IMR-90 (cell line): ENCODE measurements at regions not wholly inside any gene's neighbourhood (a gene's known extent, or its start where the extent isn't known, plus 50 kb on each side); places are given as distances from the start of the nearest gene placed in this dataset.

Source experiments
- ATAC-seq: fragments of 200-7000 bp; cut with Tn5 transposase; 2 replicates; pipeline ENCODE4 v1.9.1; 2020; ENCODE audit warnings: low read depth, mild to moderate bottlenecking, moderate library complexity
- BruUV-seq: library from RNA; stranded (reverse); fragments of 400-500 nt; replicated peaks from 2 replicates; lab custom pipeline; 2021; lab: Mats Ljungman, UMichigan
- CTCF ChIA-PET: fragments of 300-600 bp; formaldehyde crosslinking; extraction: SDS; loops from one replicate; lab custom pipeline; 2021; ENCODE audit warnings: antibody characterized with exemption; lab: Yijun Ruan, JAX
- POLR2A ChIA-PET: fragments of 300-600 bp; sonication (Branson Sonifier 250); formaldehyde crosslinking; loops from one replicate; lab custom pipeline; 2022; ENCODE audit warnings: antibody characterized with exemption; ENCODE audit not compliant: unreplicated experiment; lab: Charles Lee
- DNase-seq: peaks from one replicate; pipeline ENCODE4 v3.0.0; 2013
- H2AFZ ChIP-seq: replicated peaks from 2 replicates; pipeline ENCODE3; 2013; ENCODE audit warnings: low read length, mild to moderate bottlenecking; ENCODE audit not compliant: poor library complexity
- H2AK5ac ChIP-seq: 2 replicates; pipeline ENCODE4 v1.6.1; 2013; ENCODE audit warnings: low read depth, low read length, inconsistent platforms
- H2AK9ac ChIP-seq: replicated peaks from 2 replicates; pipeline ENCODE3; 2013; ENCODE audit warnings: mild to moderate bottlenecking, low read depth, low read length, moderate library complexity; ENCODE audit not compliant: poor library complexity
- H2BK120ac ChIP-seq: 2 replicates; pipeline ENCODE4 v1.6.1; 2013; ENCODE audit warnings: low read depth, low read length, inconsistent platforms
- H2BK15ac ChIP-seq: 3 replicates; pipeline ENCODE4 v1.6.1; 2013; ENCODE audit warnings: low read depth, low read length, inconsistent platforms
- H2BK20ac ChIP-seq: 2 replicates; pipeline ENCODE4 v1.6.1; 2013; ENCODE audit warnings: low read depth, mild to moderate bottlenecking, inconsistent platforms, low read length, moderate library complexity
- H2BK5ac ChIP-seq: 2 replicates; pipeline ENCODE4 v1.6.1; 2013; ENCODE audit warnings: mild to moderate bottlenecking, low read depth, low read length, inconsistent platforms; ENCODE audit not compliant: poor library complexity, severe bottlenecking
- H3K14ac ChIP-seq: replicated peaks from 2 replicates; pipeline ENCODE4 v1.6.1; 2013; ENCODE audit warnings: low read depth, low read length, inconsistent platforms
- H3K18ac ChIP-seq: 2 replicates; pipeline ENCODE4 v1.6.1; 2013; ENCODE audit warnings: low read depth, low read length, control low read depth
- H3K23ac ChIP-seq: 2 replicates; pipeline ENCODE4 v1.6.1; 2013; ENCODE audit warnings: low read depth, low read length, inconsistent platforms
- H3K27ac ChIP-seq: 2 replicates; pipeline ENCODE4 v1.5.1; 2013; ENCODE audit warnings: mild to moderate bottlenecking, control low read depth, low read length; ENCODE audit not compliant: insufficient read depth
- H3K27me3 ChIP-seq: 2 replicates; pipeline ENCODE4 v1.6.1; 2013; ENCODE audit warnings: low read length; ENCODE audit not compliant: control insufficient read depth, insufficient read depth
- H3K36me3 ChIP-seq: 2 replicates; pipeline ENCODE4 v1.6.1; 2013; ENCODE audit warnings: low read length, mixed read lengths; ENCODE audit not compliant: control insufficient read depth, insufficient read depth
- H3K4ac ChIP-seq: 2 replicates; pipeline ENCODE4 v1.6.1; 2013; ENCODE audit warnings: low read depth, low read length, inconsistent platforms
- H3K4me1 ChIP-seq: 2 replicates; pipeline ENCODE4 v1.6.1; 2013; ENCODE audit warnings: low read length, mixed read lengths; ENCODE audit not compliant: control insufficient read depth, insufficient read depth
- H3K4me2 ChIP-seq: 2 replicates; pipeline ENCODE4 v1.6.1; 2013; ENCODE audit warnings: low read depth, mild to moderate bottlenecking, control low read depth, low read length, moderate library complexity
- H3K4me3 ChIP-seq: 2 replicates; pipeline ENCODE4 v1.5.1; 2013; ENCODE audit warnings: low read depth, mild to moderate bottlenecking, control low read depth, low read length, moderate library complexity; ENCODE audit not compliant: insufficient read depth
- H3K56ac ChIP-seq: 2 replicates; pipeline ENCODE4 v1.6.1; 2013; ENCODE audit warnings: low read length, inconsistent platforms; ENCODE audit not compliant: insufficient read depth; ENCODE audit errors: extremely low read depth
- H3K79me1 ChIP-seq, 2 experiments: 2 replicates each; pipeline ENCODE4 v1.6.1; 2013; ENCODE audit warnings: low read length in 2 of 2, inconsistent platforms in 1 of 2, low read depth in 1 of 2
- H3K9ac ChIP-seq: 2 replicates; pipeline ENCODE4 v1.6.1; 2013; ENCODE audit warnings: low read depth, low read length, control low read depth
- H3K9me1 ChIP-seq: 2 replicates; pipeline ENCODE4 v1.6.1; 2013; ENCODE audit warnings: low read length, inconsistent platforms; ENCODE audit not compliant: insufficient read depth
- H3K9me3 ChIP-seq: 2 replicates; pipeline ENCODE4 v1.6.1; 2013; ENCODE audit warnings: low read length; ENCODE audit not compliant: control insufficient read depth, insufficient read depth
- H4K20me1 ChIP-seq: 2 replicates; pipeline ENCODE4 v1.6.1; 2013; ENCODE audit warnings: low read length, inconsistent platforms; ENCODE audit not compliant: insufficient read depth
- H4K5ac ChIP-seq: 2 replicates; pipeline ENCODE4 v1.6.1; 2013; ENCODE audit warnings: mild to moderate bottlenecking, low read depth, low read length, control low read depth
- H4K8ac ChIP-seq, 2 experiments: 2 replicates each; pipeline ENCODE4 v1.6.1; 2013; ENCODE audit warnings: low read depth in 2 of 2, low read length in 2 of 2, control low read depth in 1 of 2, inconsistent platforms in 1 of 2
- H4K91ac ChIP-seq: 2 replicates; pipeline ENCODE4 v1.6.1; 2013; ENCODE audit warnings: low read depth, low read length, inconsistent platforms; ENCODE audit not compliant: insufficient read depth
- BHLHE40 ChIP-seq: fragments of 150-350 bp; IDR thresholded peaks from 2 replicates; pipeline ENCODE4 v1.6.1; 2016; ENCODE audit warnings: mild to moderate bottlenecking, low read depth, low read length
- CEBPB ChIP-seq: IDR thresholded peaks from 2 replicates; pipeline ENCODE4 v1.6.1; 2012; ENCODE audit warnings: low read depth, low read length, improper control_type of control experiment
- CHD1 ChIP-seq: IDR thresholded peaks from 2 replicates; pipeline ENCODE4 v1.6.1; 2012; ENCODE audit warnings: low read depth, low read length, improper control_type of control experiment
- ELK1 ChIP-seq: fragments of 150-350 bp; IDR thresholded peaks from 2 replicates; pipeline ENCODE4 v1.6.1; 2016; ENCODE audit warnings: low read depth, mild to moderate bottlenecking, low read length, moderate library complexity, borderline replicate concordance
- FOS ChIP-seq: fragments of 150-350 bp; IDR thresholded peaks from 2 replicates; pipeline ENCODE4 v1.6.1; 2016; ENCODE audit warnings: low read depth, low read length
- MAFK ChIP-seq: IDR thresholded peaks from 2 replicates; pipeline ENCODE4 v1.6.1; 2012; ENCODE audit warnings: low read depth, low read length, improper control_type of control experiment
- MAZ ChIP-seq: IDR thresholded peaks from 2 replicates; pipeline ENCODE4 v1.6.1; 2012; ENCODE audit warnings: low read depth, mild to moderate bottlenecking, low read length, improper control_type of control experiment, moderate library complexity, borderline replicate concordance
- MXI1 ChIP-seq: IDR thresholded peaks from 2 replicates; pipeline ENCODE4 v1.6.1; 2012; ENCODE audit warnings: low read depth, mild to moderate bottlenecking, low read length, moderate library complexity, borderline replicate concordance
- NFE2L2 ChIP-seq: fragments of 150-350 bp; IDR thresholded peaks from 2 replicates; pipeline ENCODE4 v1.6.1; 2016; ENCODE audit warnings: low read depth, mild to moderate bottlenecking, low read length
- POLR2A ChIP-seq: IDR thresholded peaks from 2 replicates; pipeline ENCODE4 v1.6.1; 2012; ENCODE audit warnings: mild to moderate bottlenecking, low read depth, low read length
- RAD21 ChIP-seq: IDR thresholded peaks from 2 replicates; pipeline ENCODE4 v1.6.1; 2012; ENCODE audit warnings: low read length, improper control_type of control experiment
- RCOR1 ChIP-seq: IDR thresholded peaks from 2 replicates; pipeline ENCODE4 v1.6.1; 2012; ENCODE audit warnings: mild to moderate bottlenecking, low read length, improper control_type of control experiment; ENCODE audit not compliant: insufficient replicate concordance
- RFX5 ChIP-seq: IDR thresholded peaks from 2 replicates; pipeline ENCODE4 v1.8.0; 2012; ENCODE audit warnings: low read depth, mild to moderate bottlenecking, low read length, moderate library complexity
- SMC3 ChIP-seq: fragments of 150-350 bp; IDR thresholded peaks from 2 replicates; pipeline ENCODE4 v1.6.1; 2016; ENCODE audit warnings: low read depth, mild to moderate bottlenecking, antibody characterized with exemption, low read length, moderate library complexity
- USF2 ChIP-seq: fragments of 150-350 bp; IDR thresholded peaks from 2 replicates; pipeline ENCODE4 v1.6.1; 2017; ENCODE audit warnings: mild to moderate bottlenecking, antibody characterized with exemption, low read length, low read depth
- WGBS, 2 experiments: methylation state at CpG; one replicate each; pipeline versions ENCODE4 v1.1.5 to v1.1.7; 2013; ENCODE audit warnings: missing lambda C conversion rate in 2 of 2; ENCODE audit not compliant: insufficient read length in 1 of 2; ENCODE audit errors: extremely low coverage in 2 of 2; 5-methylcytosine and 5-hydroxymethylcytosine counted together
- dilution Hi-C: fragments of 300-500 bp; cut with HindIII; formaldehyde crosslinking; loops from one replicate; pipeline ENCODE4 v1.14.3; 2018; ENCODE audit warnings: low sequenced_read_pairs; ENCODE audit not compliant: unreplicated experiment
- in situ Hi-C: fragments of 300-500 bp; cut with MboI; formaldehyde crosslinking; loops from 3 replicates; pipeline ENCODE4 v1.14.3; 2019; ENCODE audit warnings: low sequenced_read_pairs, inconsistent platforms, mixed read lengths
- intact Hi-C: fragments of 100-400 bp; cut with micrococcal nuclease; formaldehyde crosslinking; loops from 2 replicates; pipeline ENCODE4 v1.10.0; 2022
- TF ChIP-seq, protein P1 (sequence below): conservative IDR thresholded peaks from 2 replicates; pipeline ENCODE4 v1.5.1; 2012; ENCODE audit warnings: mild to moderate bottlenecking, low read depth, low read length, improper control_type of control experiment

- H4K5ac ChIP-seq, result no peak overlapping the region
- no peaks in the 10 kb centered on the region for H3K9me1 ChIP-seq
- no peaks in the 10 kb centered on the region for H3K27me3 ChIP-seq
- no peak overlapping the region for H2BK5ac ChIP-seq
- no peaks in the 10 kb centered on the region for H3K79me1 ChIP-seq
- POLR2A ChIA-PET, result no interaction called here
- TF ChIP-seq CEBPB (no peak), ELK1 (no peak), RCOR1 (no peak), FOS (no peak), SMC3 (no peak), MAFK (no peak), MAZ (no peak), MXI1 (no peak), BHLHE40 (no peak), CHD1 (no peak), USF2 (no peak), RAD21 (no peak), NFE2L2 (no peak), RFX5 (no peak), POLR2A (no peak)
- TF ChIP-seq, protein P1, sequence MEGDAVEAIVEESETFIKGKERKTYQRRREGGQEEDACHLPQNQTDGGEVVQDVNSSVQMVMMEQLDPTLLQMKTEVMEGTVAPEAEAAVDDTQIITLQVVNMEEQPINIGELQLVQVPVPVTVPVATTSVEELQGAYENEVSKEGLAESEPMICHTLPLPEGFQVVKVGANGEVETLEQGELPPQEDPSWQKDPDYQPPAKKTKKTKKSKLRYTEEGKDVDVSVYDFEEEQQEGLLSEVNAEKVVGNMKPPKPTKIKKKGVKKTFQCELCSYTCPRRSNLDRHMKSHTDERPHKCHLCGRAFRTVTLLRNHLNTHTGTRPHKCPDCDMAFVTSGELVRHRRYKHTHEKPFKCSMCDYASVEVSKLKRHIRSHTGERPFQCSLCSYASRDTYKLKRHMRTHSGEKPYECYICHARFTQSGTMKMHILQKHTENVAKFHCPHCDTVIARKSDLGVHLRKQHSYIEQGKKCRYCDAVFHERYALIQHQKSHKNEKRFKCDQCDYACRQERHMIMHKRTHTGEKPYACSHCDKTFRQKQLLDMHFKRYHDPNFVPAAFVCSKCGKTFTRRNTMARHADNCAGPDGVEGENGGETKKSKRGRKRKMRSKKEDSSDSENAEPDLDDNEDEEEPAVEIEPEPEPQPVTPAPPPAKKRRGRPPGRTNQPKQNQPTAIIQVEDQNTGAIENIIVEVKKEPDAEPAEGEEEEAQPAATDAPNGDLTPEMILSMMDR, result no peak
- no peak overlapping the region for H3K23ac ChIP-seq
- no peaks in the 10 kb centered on the region for H3K4me1 ChIP-seq
- ATAC-seq (no peak), DNase-seq (no peak)
- no peak overlapping the region for H3K56ac ChIP-seq
- H2BK20ac ChIP-seq, result no peak overlapping the region
- no peaks in the 10 kb centered on the region for H3K9me3 ChIP-seq
- dilution Hi-C loops, result no loop called here
- in situ Hi-C loops, result no loop called here
- WGBS, 2 experiments, result no CpG with 5 or more reads among the region's 2 CpGs
- no peak overlapping the region for H4K8ac ChIP-seq
- H4K91ac ChIP-seq, result no peak overlapping the region
- H3K9ac ChIP-seq, result no peak overlapping the region
- no peak overlapping the region for H2AK9ac ChIP-seq
- no peak overlapping the region for H3K18ac ChIP-seq
- no peaks in the 10 kb centered on the region for H3K36me3 ChIP-seq
- intact Hi-C loops, result no loop called here
- H3K4ac ChIP-seq, result no peak overlapping the region
- H3K4me3 ChIP-seq, result no peak overlapping the region
- no TSS peak for BruUV-seq
- no peak overlapping the region for H2BK15ac ChIP-seq
- no peak overlapping the region for H2AFZ ChIP-seq
- CTCF ChIA-PET, result no interaction called here
- no peaks in the 10 kb centered on the region for H4K20me1 ChIP-seq
- no peak overlapping the region for H2BK120ac ChIP-seq
- no peak overlapping the region for H3K4me2 ChIP-seq
- no peak overlapping the region for H3K14ac ChIP-seq
- H3K27ac ChIP-seq, result no peak overlapping the region
- no peak overlapping the region for H2AK5ac ChIP-seq
Observed at GRCh38 chr1:70552662-70553566, 141.8 kb downstream of the CTH start.
